B cell (primary cell): ENCODE measurements at regions not wholly inside any gene's neighbourhood (a gene's known extent, or its start where the extent isn't known, plus 50 kb on each side); places are given as distances from the start of the nearest gene placed in this dataset.
"Not testable (repeated sequence)": the region's sequence is repeated elsewhere in the genome, so short reads cannot be mapped to it uniquely, and the experiment has no call there.

ENCODE experiments used
- ATAC-seq: fragments of 200-7000 bp; cut with Tn5 transposase; one replicate; pipeline ENCODE4 v1.10.0; 2021; ENCODE audit warnings: low read depth, mild to moderate bottlenecking, moderate number of reproducible peaks, moderate library complexity
- CTCF ChIA-PET: fragments of 350-600 bp; sonication (Branson Sonifier 250); formaldehyde crosslinking; loops from one replicate; lab custom pipeline; 2021; ENCODE audit warnings: antibody characterized with exemption, inconsistent platforms; lab: Charles Lee
- POLR2A ChIA-PET: fragments of 350-600 bp; sonication (Branson Sonifier 250); formaldehyde crosslinking; loops from one replicate; lab custom pipeline; 2021; ENCODE audit warnings: antibody characterized with exemption; lab: Charles Lee
- DNase-seq: peaks from one replicate; pipeline ENCODE4 v3.0.0; 2013
- H2AFZ ChIP-seq: 2 replicates; pipeline ENCODE4 v1.6.1; 2012; ENCODE audit warnings: mild to moderate bottlenecking, low read depth, low read length; ENCODE audit not compliant: insufficient read depth, poor library complexity, severe bottlenecking
- H3K27ac ChIP-seq, 2 donors: 1 replicate in 1 of 2; 2 replicates in 1 of 2; pipeline ENCODE4 v1.5.1; 2012 to 2013; ENCODE audit warnings: low read length in 2 of 2, mild to moderate bottlenecking in 2 of 2, moderate library complexity in 1 of 2
- H3K27me3 ChIP-seq, 4 experiments: fragments of 200-600 bp in 1 of 4; sonication (generic) in 1 of 4; replicated peaks in 1 of 4; 1 replicate in 2 of 4; 2 replicates in 2 of 4; pipeline versions ENCODE4 v1.6.1 to v1.7.0; 2013 to 2016; ENCODE audit warnings: low read length in 3 of 4, mild to moderate bottlenecking in 2 of 4, mixed read lengths in 1 of 4, moderate library complexity in 1 of 4; ENCODE audit not compliant: insufficient read depth in 4 of 4, control insufficient read depth in 3 of 4; ENCODE audit errors: control extremely low read depth in 1 of 4
- H3K36me3 ChIP-seq, 2 experiments: replicated peaks in 1 of 2; 1 replicate in 1 of 2; 2 replicates in 1 of 2; pipeline versions ENCODE4 v1.6.1 to v1.7.1; 2013; ENCODE audit warnings: low read length in 1 of 2; ENCODE audit not compliant: insufficient read depth in 2 of 2, control insufficient read depth in 1 of 2; ENCODE audit errors: control extremely low read depth in 1 of 2, extremely low read depth in 1 of 2
- H3K4me1 ChIP-seq, 2 donors: fragments of 200-600 bp in 1 of 2; sonication (generic) in 1 of 2; 1 replicate in 1 of 2; 2 replicates in 1 of 2; pipeline versions ENCODE4 v1.5.1 to v1.6.1; 2013 to 2017; ENCODE audit warnings: low read length in 2 of 2; ENCODE audit not compliant: control insufficient read depth in 2 of 2, insufficient read depth in 2 of 2
- H3K4me2 ChIP-seq: replicated peaks from 2 replicates; pipeline ENCODE3; 2012; ENCODE audit warnings: mild to moderate bottlenecking, low read depth, low read length; ENCODE audit not compliant: poor library complexity, severe bottlenecking
- H3K4me3 ChIP-seq, 5 experiments: fragments of 200-600 bp in 1 of 5; sonication (generic) in 1 of 5; 1 replicate in 3 of 5; 2 replicates in 2 of 5; pipeline versions ENCODE4 v1.5.1 to v1.7.0; 2011 to 2016; ENCODE audit warnings: low read length in 4 of 5, mild to moderate bottlenecking in 4 of 5, low read depth in 2 of 5, control low read depth in 1 of 5, moderate library complexity in 1 of 5; ENCODE audit not compliant: insufficient read depth in 1 of 5; ENCODE audit errors: control extremely low read depth in 1 of 5, extremely low read depth in 1 of 5
- H3K79me2 ChIP-seq: fragments of 200-600 bp; sonication (generic); one replicate; pipeline ENCODE4 v1.6.0; 2016; ENCODE audit warnings: low read length; ENCODE audit not compliant: control insufficient read depth, insufficient read depth
- H3K9ac ChIP-seq: fragments of 200-600 bp; sonication (generic); 2 replicates; pipeline ENCODE4 v1.6.1; 2017; ENCODE audit warnings: mild to moderate bottlenecking, low read length, moderate library complexity
- H3K9me3 ChIP-seq, 3 donors: one replicate each; pipeline versions ENCODE4 v1.6.1 to v1.7.1; 2013; ENCODE audit warnings: low read length in 2 of 3; ENCODE audit not compliant: control insufficient read depth in 2 of 3, insufficient read depth in 1 of 3; ENCODE audit errors: control extremely low read depth in 1 of 3
- H4K20me1 ChIP-seq: 2 replicates; pipeline ENCODE4 v1.6.0; 2012; ENCODE audit warnings: mild to moderate bottlenecking, low read length; ENCODE audit not compliant: insufficient read depth, control insufficient read depth, poor library complexity, severe bottlenecking
- H3K27ac Mint-ChIP-seq: one replicate; pipeline ENCODE4 v1.8.0; 2021; ENCODE audit warnings: mixed read lengths
- H3K27me3 Mint-ChIP-seq: one replicate; pipeline ENCODE4 v1.8.0; 2021; ENCODE audit warnings: mixed read lengths
- H3K4me1 Mint-ChIP-seq: one replicate; pipeline ENCODE4 v1.8.0; 2021; ENCODE audit warnings: mixed read lengths
- H3K4me3 Mint-ChIP-seq: one replicate; pipeline ENCODE4 v1.8.0; 2021; ENCODE audit warnings: mixed read lengths
- H3K9me3 Mint-ChIP-seq: one replicate; pipeline ENCODE4 v1.8.0; 2022; ENCODE audit warnings: mixed read lengths; ENCODE audit not compliant: insufficient read depth
- EZH2 ChIP-seq: IDR thresholded peaks from 2 replicates; pipeline ENCODE4 v1.6.1; 2012; ENCODE audit warnings: borderline replicate concordance, low read depth, mild to moderate bottlenecking, moderate library complexity, low read length; ENCODE audit not compliant: insufficient read depth, poor library complexity, severe bottlenecking
- WGBS: methylation state at CpG from one replicate; pipeline ENCODE4 v1.1.5; 2013; ENCODE audit warnings: missing lambda C conversion rate; ENCODE audit not compliant: insufficient coverage; 5-methylcytosine and 5-hydroxymethylcytosine counted together
- intact Hi-C: fragments of 100-400 bp; cut with micrococcal nuclease; formaldehyde crosslinking; loops from one replicate; pipeline ENCODE4 v1.10.0; 2022
- TF ChIP-seq, protein P1 (sequence below): fragments of 200-600 bp; IDR thresholded peaks from one replicate; pipeline ENCODE4 v1.8.0; 2022; ENCODE audit warnings: antibody characterized with exemption, mild to moderate bottlenecking

DNA sequence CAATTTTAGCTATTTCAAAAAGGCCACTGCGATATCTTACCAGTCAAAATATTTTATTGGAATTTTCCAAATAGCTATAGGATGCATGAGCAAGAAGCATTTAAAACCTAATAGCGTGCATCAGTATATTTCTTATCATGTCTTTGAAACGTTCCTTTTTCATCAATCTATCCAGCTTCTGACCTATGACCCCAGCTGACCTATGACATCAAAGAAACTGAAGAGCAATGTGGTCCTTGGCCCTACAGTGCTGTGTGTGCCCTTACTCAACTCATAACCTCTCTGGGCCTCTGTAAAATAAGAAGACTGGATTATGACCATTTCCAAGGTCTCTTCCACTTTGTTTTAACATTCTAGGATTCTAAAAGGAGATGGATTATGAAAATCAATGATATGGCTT lies 118.2 kb downstream of the ZNF22 start:
- H3K79me2 ChIP-seq, result no peaks in the 10 kb centered on the region
- DNase-seq, result no peak
- H2AFZ ChIP-seq, result no peak overlapping the region
- Mint-ChIP-seq H3K4me3 (no peak overlapping the region), H3K9me3 (no peaks in the 10 kb centered on the region), H3K4me1 (no peaks in the 10 kb centered on the region), H3K27ac (no peak overlapping the region), H3K27me3 (peaks cover 11% of the 10 kb centered on the region)
- TF ChIP-seq EZH2, result no peak
- TF ChIP-seq, protein P1, sequence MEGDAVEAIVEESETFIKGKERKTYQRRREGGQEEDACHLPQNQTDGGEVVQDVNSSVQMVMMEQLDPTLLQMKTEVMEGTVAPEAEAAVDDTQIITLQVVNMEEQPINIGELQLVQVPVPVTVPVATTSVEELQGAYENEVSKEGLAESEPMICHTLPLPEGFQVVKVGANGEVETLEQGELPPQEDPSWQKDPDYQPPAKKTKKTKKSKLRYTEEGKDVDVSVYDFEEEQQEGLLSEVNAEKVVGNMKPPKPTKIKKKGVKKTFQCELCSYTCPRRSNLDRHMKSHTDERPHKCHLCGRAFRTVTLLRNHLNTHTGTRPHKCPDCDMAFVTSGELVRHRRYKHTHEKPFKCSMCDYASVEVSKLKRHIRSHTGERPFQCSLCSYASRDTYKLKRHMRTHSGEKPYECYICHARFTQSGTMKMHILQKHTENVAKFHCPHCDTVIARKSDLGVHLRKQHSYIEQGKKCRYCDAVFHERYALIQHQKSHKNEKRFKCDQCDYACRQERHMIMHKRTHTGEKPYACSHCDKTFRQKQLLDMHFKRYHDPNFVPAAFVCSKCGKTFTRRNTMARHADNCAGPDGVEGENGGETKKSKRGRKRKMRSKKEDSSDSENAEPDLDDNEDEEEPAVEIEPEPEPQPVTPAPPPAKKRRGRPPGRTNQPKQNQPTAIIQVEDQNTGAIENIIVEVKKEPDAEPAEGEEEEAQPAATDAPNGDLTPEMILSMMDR, result no peak
- no peak overlapping the region for H3K9ac ChIP-seq
- ChIA-PET POLR2A (no interaction called here), CTCF (no interaction called here)
- H3K27ac ChIP-seq, result no peak overlapping the region
- no peak for ATAC-seq
- H3K36me3 ChIP-seq, result no peaks in the 10 kb centered on the region
- no peak overlapping the region for H3K4me3 ChIP-seq
- WGBS, result 58% methylated on average over 2 of the region's 3 CpGs
- H3K4me2 ChIP-seq, result no peak overlapping the region
- no peaks in the 10 kb centered on the region for H4K20me1 ChIP-seq
- H3K27me3 ChIP-seq, result no peaks in the 10 kb centered on the region
- no peaks in the 10 kb centered on the region for H3K4me1 ChIP-seq
- H3K9me3 ChIP-seq, result no peaks in the 10 kb centered on the region
- intact Hi-C loops, result no loop called here

DNA sequence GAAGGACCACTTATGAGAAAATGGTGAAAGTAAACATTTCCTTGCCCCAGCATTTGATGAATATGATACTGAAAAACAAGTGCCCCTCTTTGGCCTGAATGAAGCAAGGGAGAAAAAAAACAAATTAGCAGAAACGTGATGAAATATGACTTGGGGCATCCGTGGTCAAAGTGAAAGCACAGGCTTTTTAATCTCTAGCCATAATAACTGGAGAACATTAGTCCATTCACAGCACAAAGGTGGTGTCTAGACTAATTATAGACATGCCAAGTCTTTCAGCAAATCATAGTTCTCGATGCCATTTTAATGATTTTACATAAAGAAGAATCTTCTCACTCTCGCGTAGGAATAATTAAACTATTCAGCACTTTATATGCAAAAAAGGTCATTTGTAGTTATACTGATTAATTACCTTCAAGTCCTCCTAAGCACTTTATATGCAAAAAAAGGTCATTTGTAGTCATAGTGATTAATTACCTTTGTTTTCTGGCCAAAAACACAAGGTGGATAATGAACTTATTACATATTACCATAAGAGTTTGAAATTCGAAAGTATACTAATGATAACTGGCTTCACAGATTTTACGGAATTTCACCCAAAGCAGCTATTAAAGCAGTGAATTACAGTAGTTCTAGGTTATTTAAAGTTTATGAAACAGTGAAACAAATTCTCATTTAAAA lies 121.6 kb downstream of the ZNF22 start:
- H3K4me1 ChIP-seq, H3K27ac Mint-ChIP-seq, intact Hi-C loops, H4K20me1 ChIP-seq, ATAC-seq, H3K9me3 Mint-ChIP-seq, H3K4me1 Mint-ChIP-seq, H2AFZ ChIP-seq, H3K4me2 ChIP-seq, H3K79me2 ChIP-seq, H3K27me3 ChIP-seq, POLR2A ChIA-PET, DNase-seq, H3K4me3 Mint-ChIP-seq, H3K9ac ChIP-seq, H3K9me3 ChIP-seq, CTCF ChIA-PET, H3K27ac ChIP-seq, H3K4me3 ChIP-seq, H3K36me3 ChIP-seq: not testable (repeated sequence)
- whole genome bisulfite sequencing, result no CpG with 5 or more reads among the region's 7 CpGs
- peaks cover 11% of the 10 kb centered on the region for H3K27me3 Mint-ChIP-seq
